HG02623 (cell line): ENCODE measurements at regions not wholly inside any gene's neighbourhood (a gene's known extent, or its start where the extent isn't known, plus 50 kb on each side); places are given as distances from the start of the nearest gene placed in this dataset.

Source experiments
- ATAC-seq: cut with Tn5 transposase; IDR thresholded peaks from one replicate; pipeline ENCODE4 v1.9.1; 2021; ENCODE audit warnings: moderate library complexity; ENCODE audit not compliant: unreplicated experiment

GRCh38 chr6:138691595-138692057, 81.9 kb upstream of the CCDC28A start:
- ATAC-seq = no peak

- ATAC-seq = peak; percentile 56
Measured at GRCh38 chr6:138692058-138692977, 81.3 kb upstream of the CCDC28A start.

- ATAC-seq = peak; percentile 52
Measured at GRCh38 chr6:138692978-138693909, 80.3 kb upstream of the CCDC28A start.

- no peak for ATAC-seq
Measured at GRCh38 chr6:138695193-138695592, 78.4 kb upstream of the CCDC28A start.

GRCh38 chr6:138714493-138714892, 59.1 kb upstream of the CCDC28A start:
- ATAC-seq = no peak

- no peak for ATAC-seq
Measured at GRCh38 chr6:138716013-138716412, 57.6 kb upstream of the CCDC28A start.

GRCh38 chr6:138716971-138717665, 56.5 kb upstream of the CCDC28A start:
- ATAC-seq = no peak

- ATAC-seq = no peak
Measured at GRCh38 chr6:138719011-138719635, 54.4 kb upstream of the CCDC28A start.

GRCh38 chr6:138719744-138720143, 53.8 kb upstream of the CCDC28A start:
- ATAC-seq = no peak

- no peak for ATAC-seq
Measured at GRCh38 chr6:138722425-138723371, 50.9 kb upstream of the CCDC28A start.
